SK-N-SH (cell line): ENCODE measurements at regions not wholly inside any gene's neighbourhood (a gene's known extent, or its start where the extent isn't known, plus 50 kb on each side); places are given as distances from the start of the nearest gene placed in this dataset.

ENCODE experiments used
- CTCF ChIA-PET: fragments of 300-600, 350-600 bp; formaldehyde crosslinking; extraction: SDS; loops from one replicate; lab custom pipeline; 2021; lab: Yijun Ruan, JAX
- POLR2A ChIA-PET: fragments of 350-600 bp; sonication (Branson Sonifier 250); formaldehyde crosslinking; extraction: SDS; loops from one replicate; lab custom pipeline; 2020; ENCODE audit warnings: antibody characterized with exemption, inconsistent platforms; lab: Yijun Ruan, JAX
- DNase-seq: peaks from one replicate; pipeline ENCODE4 v3.0.0; 2012
- H2AFZ ChIP-seq: fragments of 200-600 bp; sonication (generic); 2 replicates; pipeline ENCODE4 v1.8.1; 2016; ENCODE audit warnings: antibody characterized with exemption, mild to moderate bottlenecking, low read depth
- H3F3A ChIP-seq: fragments of 200-600 bp; sonication (generic); replicated peaks from 2 replicates; pipeline ENCODE3; 2016; ENCODE audit warnings: antibody characterized with exemption, mild to moderate bottlenecking; ENCODE audit not compliant: insufficient read depth
- H3K27ac ChIP-seq, 2 experiments: fragments of 200-500 bp in 1 of 2; fragments of 200-600 bp in 1 of 2; sonication (Bioruptor generic) in 1 of 2; sonication (generic), shearing (Covaris generic) in 1 of 2; 2 replicates each; pipeline versions ENCODE4 v1.5.1 to v1.6.1; 2014 to 2016; ENCODE audit warnings: low read depth in 2 of 2, inconsistent platforms in 1 of 2, low read length in 1 of 2, mild to moderate bottlenecking in 1 of 2, mixed read lengths in 1 of 2
- H3K27me3 ChIP-seq: fragments of 200-600 bp; sonication (generic), shearing (Covaris generic); 2 replicates; pipeline ENCODE4 v1.6.1; 2016; ENCODE audit warnings: mixed run types; ENCODE audit not compliant: insufficient read depth
- H3K36me3 ChIP-seq, 2 experiments: fragments of 200-500 bp in 1 of 2; fragments of 200-600 bp in 1 of 2; sonication (Bioruptor generic) in 1 of 2; sonication (generic) in 1 of 2; replicated peaks in 1 of 2; 2 replicates each; pipeline versions ENCODE3 to v1.5.1; 2014 to 2016; ENCODE audit warnings: low read length in 1 of 2, mild to moderate bottlenecking in 1 of 2; ENCODE audit not compliant: insufficient read depth in 2 of 2, control insufficient read depth in 1 of 2
- H3K4me1 ChIP-seq, 2 experiments: fragments of 200-500 bp in 1 of 2; fragments of 200-600 bp in 1 of 2; sonication (Bioruptor generic) in 1 of 2; sonication (generic), shearing (Covaris generic) in 1 of 2; 2 replicates each; pipeline versions ENCODE4 v1.5.1 to v1.6.1; 2014 to 2016; ENCODE audit warnings: low read depth in 1 of 2, low read length in 1 of 2, mixed run types in 1 of 2; ENCODE audit not compliant: insufficient read depth in 2 of 2, control insufficient read depth in 1 of 2
- H3K4me2 ChIP-seq: fragments of 200-600 bp; sonication (generic), shearing (Covaris generic); 2 replicates; pipeline ENCODE4 v1.6.1; 2017; ENCODE audit warnings: mixed run types
- H3K4me3 ChIP-seq, 2 experiments: fragments of 200-500 bp in 1 of 2; fragments of 200-600 bp in 1 of 2; sonication (Bioruptor generic) in 1 of 2; sonication (generic), shearing (Covaris generic) in 1 of 2; 2 replicates each; pipeline versions ENCODE4 v1.5.1 to v1.8.1; 2014 to 2016; ENCODE audit warnings: low read depth in 2 of 2, inconsistent platforms in 1 of 2, low read length in 1 of 2, mild to moderate bottlenecking in 1 of 2, mixed read lengths in 1 of 2, moderate library complexity in 1 of 2
- H3K79me2 ChIP-seq: fragments of 200-600 bp; sonication (generic); 2 replicates; pipeline ENCODE4 v1.8.1; 2017; ENCODE audit warnings: mild to moderate bottlenecking; ENCODE audit not compliant: insufficient read depth
- H3K9ac ChIP-seq: fragments of 200-600 bp; sonication (generic); 2 replicates; pipeline ENCODE4 v1.6.1; 2017; ENCODE audit warnings: mixed run types
- H3K9me2 ChIP-seq: fragments of 200-600 bp; sonication (generic); 2 replicates; pipeline ENCODE4 v1.6.1; 2017; ENCODE audit warnings: mixed run types
- H3K9me3 ChIP-seq: fragments of 200-600 bp; sonication (generic); 2 replicates; pipeline ENCODE4 v1.6.1; 2017; ENCODE audit warnings: mixed run types, mild to moderate bottlenecking, moderate library complexity
- H4K20me1 ChIP-seq: fragments of 200-600 bp; sonication (generic); 2 replicates; pipeline ENCODE4 v1.6.1; 2017; ENCODE audit warnings: mild to moderate bottlenecking, mixed run types; ENCODE audit not compliant: insufficient read depth
- CHD2 ChIP-seq: fragments of 150-350 bp; IDR thresholded peaks from 2 replicates; pipeline ENCODE4 v1.6.1; 2018; ENCODE audit warnings: low read length; ENCODE audit not compliant: partially characterized antibody
- EP300 ChIP-seq, 2 experiments: IDR thresholded peaks; 2 replicates each; pipeline versions ENCODE4 v1.4.0 to v1.6.1; 2012; ENCODE audit warnings: borderline replicate concordance in 1 of 2, low read depth in 1 of 2, low read length in 1 of 2
- FOXJ3 ChIP-seq: sonication (generic); formaldehyde crosslinking; IDR thresholded peaks from 2 replicates; pipeline ENCODE4 v1.5.1; 2020; ENCODE audit warnings: mild to moderate bottlenecking, missing genetic modification reagents
- FOXM1 ChIP-seq: IDR thresholded peaks from 2 replicates; pipeline ENCODE4 v1.4.0; 2012; ENCODE audit warnings: low read depth, mild to moderate bottlenecking
- GABPA ChIP-seq: IDR thresholded peaks from 2 replicates; pipeline ENCODE4 v1.4.0; 2012; ENCODE audit warnings: low read depth, mild to moderate bottlenecking
- JUND ChIP-seq: IDR thresholded peaks from 2 replicates; pipeline ENCODE4 v1.4.0; 2012
- MEF2A ChIP-seq: IDR thresholded peaks from 2 replicates; pipeline ENCODE4 v1.4.0; 2012; ENCODE audit warnings: low read depth, borderline replicate concordance
- MXI1 ChIP-seq: IDR thresholded peaks from 2 replicates; pipeline ENCODE4 v1.6.1; 2012; ENCODE audit warnings: mild to moderate bottlenecking, low read depth, low read length, improper control_type of control experiment
- NRF1 ChIP-seq: IDR thresholded peaks from 2 replicates; pipeline ENCODE4 v1.6.1; 2012; ENCODE audit warnings: low read depth, mild to moderate bottlenecking, low read length
- PBX3 ChIP-seq: IDR thresholded peaks from 2 replicates; pipeline ENCODE4; 2012
- POLR2AphosphoS5 ChIP-seq: IDR thresholded peaks from 2 replicates; pipeline ENCODE4 v1.6.1; 2012; ENCODE audit warnings: low read depth, low read length
- RAD21 ChIP-seq: IDR thresholded peaks from 2 replicates; pipeline ENCODE4 v1.6.1; 2012; ENCODE audit warnings: mild to moderate bottlenecking, low read length
- RCOR1 ChIP-seq: fragments of 150-350 bp; IDR thresholded peaks from 2 replicates; pipeline ENCODE4 v1.6.1; 2017; ENCODE audit warnings: antibody characterized with exemption, low read length
- REST ChIP-seq: IDR thresholded peaks from 2 replicates; pipeline ENCODE4 v1.6.1; 2012; ENCODE audit warnings: mild to moderate bottlenecking, low read depth, low read length, moderate library complexity
- SMC3 ChIP-seq: IDR thresholded peaks from 2 replicates; pipeline ENCODE4 v1.6.1; 2012; ENCODE audit warnings: low read depth, low read length, improper control_type of control experiment
- TAF1 ChIP-seq: IDR thresholded peaks from 2 replicates; pipeline ENCODE4 v1.6.1; 2012; ENCODE audit warnings: low read depth, mild to moderate bottlenecking, low read length, moderate library complexity, borderline replicate concordance
- TEAD4 ChIP-seq: IDR thresholded peaks from 2 replicates; pipeline ENCODE4 v1.4.0; 2012; ENCODE audit warnings: mild to moderate bottlenecking, borderline replicate concordance; ENCODE audit not compliant: insufficient read depth
- USF1 ChIP-seq: IDR thresholded peaks from 2 replicates; pipeline ENCODE4 v1.4.0; 2012; ENCODE audit warnings: low read depth, borderline replicate concordance
- ZBTB33 ChIP-seq: IDR thresholded peaks from 2 replicates; pipeline ENCODE4 v1.4.0; 2012; ENCODE audit warnings: low read depth, borderline replicate concordance
- WGBS: methylation state at CpG from one replicate; pipeline ENCODE4 v1.1.6; 2017; ENCODE audit warnings: low lambda C conversion rate; 5-methylcytosine and 5-hydroxymethylcytosine counted together

GRCh38 chr1:228999446-229000170 is 264.3 kb downstream of the RHOU start:
- no peak overlapping the region for H3K4me3 ChIP-seq
- no peak overlapping the region for H3K27ac ChIP-seq
- no peaks in the 10 kb centered on the region for H3K27me3 ChIP-seq
- no peak for TF ChIP-seq USF1
- TF ChIP-seq RCOR1 = no peak
- no peak for TF ChIP-seq GABPA
- no peak for TF ChIP-seq NRF1
- no peak for TF ChIP-seq ZBTB33
- no peak for TF ChIP-seq SMC3
- TF ChIP-seq, all 33 proteins: peak for 0
- no peaks in the 10 kb centered on the region for H4K20me1 ChIP-seq
- no peaks in the 10 kb centered on the region for H3K79me2 ChIP-seq
- H3K4me1 ChIP-seq = peaks cover 0 to 14% of the 10 kb centered on the region in 2 experiments; a peak in 1 of 4 replicates
- H3F3A ChIP-seq = no peaks in the 10 kb centered on the region
- WGBS = 77% methylated on average over 9 of the region's 9 CpGs
- no peak for DNase-seq
- no peak overlapping the region for H3K4me2 ChIP-seq
- CTCF ChIA-PET = no interaction called here
- no peak overlapping the region for H3K9ac ChIP-seq
- no peaks in the 10 kb centered on the region for H3K36me3 ChIP-seq
- POLR2A ChIA-PET = no interaction called here
- H2AFZ ChIP-seq = no peak overlapping the region
- H3K9me2 ChIP-seq = no peaks in the 10 kb centered on the region
- H3K9me3 ChIP-seq = no peaks in the 10 kb centered on the region

DNA sequence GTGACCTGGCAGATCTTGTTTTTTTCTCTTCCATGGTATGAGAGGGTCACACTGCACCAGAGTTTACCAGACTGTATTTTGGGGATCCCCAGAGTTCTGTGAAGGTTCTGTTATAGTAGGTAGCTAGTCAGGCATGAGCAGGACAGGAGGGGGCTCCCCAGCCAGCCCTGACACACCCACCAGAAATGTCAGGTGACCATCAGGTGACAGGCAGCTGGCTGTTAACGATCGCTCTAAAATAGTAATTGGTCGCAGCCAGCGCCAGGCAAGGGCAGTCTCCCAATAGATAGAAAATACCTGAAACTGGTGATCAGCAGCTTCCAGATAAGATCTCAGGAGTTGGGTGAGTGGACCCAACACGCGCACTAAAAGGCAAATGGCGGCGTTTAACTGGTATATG is 264.9 kb downstream of the RHOU start:
- Histone ChIP-seq H3K4me2 (no peak overlapping the region), H3K9me2 (no peaks in the 10 kb centered on the region), H3K9ac (no peak overlapping the region), H3F3A (no peaks in the 10 kb centered on the region), H3K9me3 (no peaks in the 10 kb centered on the region), H3K4me3 (no peak overlapping the region), H2AFZ (no peak overlapping the region), H3K27me3 (no peaks in the 10 kb centered on the region), H3K4me1 (peaks cover 0 to 14% of the 10 kb centered on the region in 2 experiments; a peak in 1 of 4 replicates), H3K36me3 (no peaks in the 10 kb centered on the region), H3K27ac (no peak overlapping the region), H4K20me1 (no peaks in the 10 kb centered on the region), H3K79me2 (no peaks in the 10 kb centered on the region)
- WGBS = 92% methylated on average over 8 of the region's 8 CpGs
- DNase-seq = no peak
- ChIA-PET POLR2A (no interaction called here), CTCF (interaction anchor here (0.8 kb wide), 1 partner anchor 254 kb away, joined by 3 read pairs; no protein-coding TSS in a partner anchor)
- TF ChIP-seq TAF1 (no peak), SMC3 (no peak), MXI1 (no peak), NRF1 (no peak), POLR2AphosphoS5 (no peak), PBX3 (no peak), EP300 (IDR thresholded peaks at IDR 0.05; ENCODE audit: borderline replicate concordance in 1 of 2, low read depth in 1 of 2, low read length in 1 of 2) (no peak), MEF2A (no peak), FOXM1 (no peak), JUND (no peak), TEAD4 (no peak), CHD2 (no peak), RAD21 (no peak), REST (no peak), FOXJ3 (CRISPR knock-in tag) (no peak)
